GM18870 (cell line): ENCODE measurements at regions not wholly inside any gene's neighbourhood (a gene's known extent, or its start where the extent isn't known, plus 50 kb on each side); places are given as distances from the start of the nearest gene placed in this dataset.

Experiments
- ATAC-seq: cut with Tn5 transposase; IDR thresholded peaks from one replicate; pipeline ENCODE4 v1.9.1; 2021; ENCODE audit warnings: moderate library complexity; ENCODE audit not compliant: unreplicated experiment

GRCh38 chr2:71938659-71939587, 208.7 kb downstream of the CYP26B1 start:
- ATAC-seq, result no peak

DNA sequence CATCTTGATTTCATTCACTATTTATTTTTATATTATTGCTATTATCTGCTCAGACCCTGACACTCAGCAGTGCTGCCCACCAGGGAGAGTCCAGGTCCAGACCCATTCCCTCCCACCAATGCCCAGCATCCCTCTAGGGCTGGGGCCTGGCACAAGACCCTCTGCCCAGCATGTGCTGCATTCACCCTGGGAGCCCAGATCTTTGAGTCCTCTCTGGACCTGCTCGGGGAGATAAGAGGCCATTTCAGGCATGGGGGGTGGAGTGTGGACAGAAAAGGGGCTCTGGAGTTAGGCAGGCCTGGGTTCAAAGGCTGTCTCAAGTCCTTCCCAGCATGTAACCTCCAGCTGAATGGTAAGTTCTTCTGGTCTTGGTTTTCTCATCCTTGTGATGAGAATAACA, 209.6 kb downstream of the CYP26B1 start:
- ATAC-seq, result no peak

DNA sequence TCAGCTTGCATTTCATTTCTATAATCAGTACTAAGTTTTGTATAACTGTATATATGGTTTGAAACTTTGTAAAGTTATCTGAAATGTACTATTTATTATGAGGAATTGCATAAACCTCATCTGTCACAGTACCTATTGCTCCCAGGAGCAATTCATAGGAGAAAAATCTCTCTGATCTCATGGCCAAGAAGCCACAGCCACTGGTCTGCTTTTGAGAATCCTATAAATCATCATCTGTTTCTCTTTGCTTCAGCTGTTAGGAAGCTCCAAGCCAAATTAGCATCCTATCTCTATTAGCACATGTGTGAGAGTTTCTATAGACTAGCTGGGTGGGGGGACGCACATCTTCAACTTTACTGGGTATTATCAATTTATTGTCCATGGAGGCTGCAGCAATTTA, 210.3 kb downstream of the CYP26B1 start:
- no peak for ATAC-seq

DNA sequence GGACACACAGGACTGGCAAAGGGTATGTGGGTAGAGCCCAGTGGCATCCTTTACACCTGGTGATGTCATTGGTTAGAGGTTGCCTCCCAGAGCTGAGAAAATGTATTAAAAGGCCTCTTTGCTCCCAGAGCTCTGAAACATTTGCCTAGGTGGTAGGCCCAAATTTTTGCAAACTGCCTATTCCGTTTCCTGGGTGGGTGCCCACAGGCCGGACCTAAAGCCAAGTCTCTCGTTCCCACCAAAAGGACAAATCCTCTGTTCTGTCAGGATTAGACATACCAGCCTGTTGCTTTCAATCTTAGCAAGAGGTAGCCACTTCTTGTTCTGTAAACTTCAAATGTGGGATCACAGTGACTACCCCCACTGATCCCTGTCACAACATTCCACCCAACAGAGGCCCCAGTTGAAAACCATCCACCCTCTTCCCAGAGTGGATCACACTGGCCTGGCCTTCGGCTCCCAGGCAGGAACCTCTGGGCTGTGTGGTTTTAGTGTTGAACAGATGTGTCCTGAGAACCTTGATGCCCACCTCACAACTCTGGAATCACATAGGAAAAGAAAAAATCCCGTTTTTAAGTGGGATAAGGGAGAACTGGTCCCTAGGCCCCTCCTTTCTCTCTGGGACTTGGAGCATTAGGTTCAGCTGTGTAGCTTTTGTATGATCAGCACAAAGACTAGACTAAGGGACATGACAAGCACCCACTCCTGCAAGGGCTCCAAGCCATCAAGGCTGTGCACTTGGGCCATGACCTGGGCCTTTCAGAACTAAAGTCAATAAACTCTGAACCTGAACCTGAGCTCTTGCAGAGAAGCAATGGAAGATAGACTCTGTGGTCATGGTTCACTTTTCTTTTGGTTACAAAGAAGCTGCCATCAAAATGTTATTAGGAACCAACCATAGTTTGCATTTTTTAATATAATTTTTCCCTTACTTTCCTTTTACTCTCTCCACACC, 211.3 kb downstream of the CYP26B1 start:
- ATAC-seq, result no peak

DNA sequence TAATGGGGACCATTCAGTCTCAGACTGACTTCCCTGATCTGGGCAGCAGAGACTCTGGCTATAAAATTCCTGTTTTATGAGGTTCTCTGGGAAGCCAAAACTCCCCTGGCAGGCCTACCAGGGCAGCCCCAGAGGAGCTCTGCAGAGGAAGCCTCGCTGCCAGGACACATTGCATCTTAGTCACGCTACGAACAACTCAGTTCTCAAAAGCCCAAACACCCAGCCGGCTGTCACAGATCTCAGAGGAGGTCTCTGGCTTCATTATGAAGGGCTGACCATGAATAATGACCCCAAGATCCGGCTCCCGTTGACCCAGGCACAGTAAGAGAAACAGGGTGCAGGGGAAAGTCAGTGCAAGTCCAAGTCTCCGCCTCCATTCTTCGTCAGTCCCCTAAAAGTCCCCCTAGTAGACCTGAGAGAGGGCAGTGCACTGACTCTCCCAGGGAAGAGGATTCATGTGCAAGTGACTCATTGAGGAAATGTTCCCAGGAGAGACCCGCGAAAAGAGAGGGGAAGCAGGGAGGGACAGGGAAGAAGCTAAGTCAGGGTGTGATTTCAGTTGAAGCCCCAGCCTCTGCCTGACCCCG, 212.3 kb downstream of the CYP26B1 start:
- ATAC-seq, result no peak

- ATAC-seq, result no peak
Measured at GRCh38 chr2:71934595-71935261, 212.9 kb downstream of the CYP26B1 start.

DNA sequence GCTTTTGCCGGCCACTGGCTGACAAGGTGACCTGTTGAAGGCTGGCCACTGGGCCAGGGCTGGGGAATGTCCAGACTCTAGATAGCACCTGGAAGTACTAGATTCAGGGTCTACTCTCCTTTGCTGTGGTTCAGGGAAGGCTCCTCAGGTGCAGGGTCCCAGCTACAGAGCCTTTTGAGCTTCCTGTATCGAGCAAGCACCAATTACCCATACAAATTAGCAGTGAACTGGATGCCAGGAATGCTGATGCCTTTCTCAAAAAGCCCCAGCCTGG, 213.4 kb downstream of the CYP26B1 start:
- no peak for ATAC-seq

GRCh38 chr2:71933467-71934319, 214.0 kb downstream of the CYP26B1 start:
- no peak for ATAC-seq

DNA sequence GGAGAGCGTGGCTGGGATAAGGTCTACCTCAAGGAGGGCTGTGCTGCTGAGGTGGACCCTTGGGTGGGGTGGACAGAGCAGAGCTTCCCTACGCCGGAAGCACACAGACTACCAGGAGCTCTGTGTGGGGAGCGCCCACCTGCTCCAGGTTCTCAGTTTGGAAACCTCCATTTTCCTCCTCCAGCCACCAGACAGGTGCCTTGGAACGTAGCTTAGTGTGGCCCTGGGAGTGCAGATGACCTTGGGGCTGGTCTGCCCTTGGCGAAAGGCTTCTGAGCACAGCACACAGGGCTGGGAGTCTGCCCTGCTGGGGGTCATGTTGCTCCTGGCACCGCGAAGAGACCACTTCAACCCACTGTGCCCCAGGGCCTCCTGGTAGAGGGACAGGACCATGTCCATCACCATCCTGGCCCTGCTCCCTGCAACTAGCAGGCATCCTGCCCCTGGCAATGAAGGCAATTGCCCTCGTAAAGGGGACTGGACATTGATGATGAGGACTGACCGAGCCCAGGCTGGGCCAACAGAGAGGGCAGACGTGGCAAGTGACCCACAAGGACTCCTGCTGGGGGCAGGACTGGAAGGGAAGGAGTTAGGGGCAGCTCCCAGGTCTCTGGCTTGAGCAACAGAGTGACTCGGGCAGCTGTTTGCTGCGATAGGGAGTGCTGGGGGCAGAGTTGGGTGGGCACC, 214.7 kb downstream of the CYP26B1 start:
- ATAC-seq, result no peak

GRCh38 chr2:71932037-71932779, 215.5 kb downstream of the CYP26B1 start:
- no peak for ATAC-seq

GRCh38 chr2:71930049-71930681, 217.5 kb downstream of the CYP26B1 start:
- ATAC-seq, result no peak

GRCh38 chr2:71929482-71929772, 218.2 kb downstream of the CYP26B1 start:
- ATAC-seq, result no peak

- no peak for ATAC-seq
Measured at GRCh38 chr2:71928734-71929481, 218.8 kb downstream of the CYP26B1 start.

DNA sequence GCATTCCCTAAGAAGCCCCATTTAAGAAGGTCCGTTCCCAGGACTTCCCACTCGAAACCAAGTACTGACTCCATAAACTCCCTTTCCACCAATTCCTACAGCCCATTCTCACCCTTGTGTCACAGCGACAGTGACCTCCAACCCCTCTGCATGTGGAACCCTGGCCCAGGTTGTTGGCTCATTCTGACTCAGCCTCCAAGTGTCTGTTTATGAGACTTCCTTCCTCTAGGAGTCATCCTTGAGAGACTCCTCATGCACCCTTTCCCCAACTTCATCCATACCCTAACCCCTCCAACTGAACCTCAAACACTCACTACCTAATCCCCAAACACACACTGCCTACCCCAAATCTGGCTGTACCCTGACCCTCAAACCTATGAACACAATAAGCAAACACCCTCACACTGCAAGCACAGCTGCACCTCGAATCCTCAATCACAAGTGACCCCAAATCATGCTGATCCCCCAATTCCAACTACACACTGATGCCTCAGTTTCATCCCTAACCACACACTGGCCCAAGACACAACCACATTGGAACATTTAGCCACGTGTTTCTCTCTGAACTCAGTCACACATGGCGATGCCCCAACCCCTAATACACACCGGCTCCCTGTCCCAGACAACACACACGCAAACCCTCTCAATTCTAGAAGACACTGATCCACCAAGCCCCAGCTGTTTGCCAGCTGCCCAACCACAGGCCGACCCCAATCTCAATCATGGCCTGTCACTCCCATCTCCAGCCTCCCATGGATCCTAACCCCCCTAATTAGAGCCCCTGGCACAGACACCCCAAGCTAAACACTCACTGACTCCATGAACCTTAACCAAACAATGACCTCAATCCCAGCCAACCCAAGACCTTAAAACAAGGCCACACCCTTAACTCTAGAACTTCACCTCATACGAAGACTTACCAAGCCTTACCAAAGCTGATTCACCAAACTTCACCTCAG, 219.6 kb downstream of the CYP26B1 start:
- no peak for ATAC-seq

DNA sequence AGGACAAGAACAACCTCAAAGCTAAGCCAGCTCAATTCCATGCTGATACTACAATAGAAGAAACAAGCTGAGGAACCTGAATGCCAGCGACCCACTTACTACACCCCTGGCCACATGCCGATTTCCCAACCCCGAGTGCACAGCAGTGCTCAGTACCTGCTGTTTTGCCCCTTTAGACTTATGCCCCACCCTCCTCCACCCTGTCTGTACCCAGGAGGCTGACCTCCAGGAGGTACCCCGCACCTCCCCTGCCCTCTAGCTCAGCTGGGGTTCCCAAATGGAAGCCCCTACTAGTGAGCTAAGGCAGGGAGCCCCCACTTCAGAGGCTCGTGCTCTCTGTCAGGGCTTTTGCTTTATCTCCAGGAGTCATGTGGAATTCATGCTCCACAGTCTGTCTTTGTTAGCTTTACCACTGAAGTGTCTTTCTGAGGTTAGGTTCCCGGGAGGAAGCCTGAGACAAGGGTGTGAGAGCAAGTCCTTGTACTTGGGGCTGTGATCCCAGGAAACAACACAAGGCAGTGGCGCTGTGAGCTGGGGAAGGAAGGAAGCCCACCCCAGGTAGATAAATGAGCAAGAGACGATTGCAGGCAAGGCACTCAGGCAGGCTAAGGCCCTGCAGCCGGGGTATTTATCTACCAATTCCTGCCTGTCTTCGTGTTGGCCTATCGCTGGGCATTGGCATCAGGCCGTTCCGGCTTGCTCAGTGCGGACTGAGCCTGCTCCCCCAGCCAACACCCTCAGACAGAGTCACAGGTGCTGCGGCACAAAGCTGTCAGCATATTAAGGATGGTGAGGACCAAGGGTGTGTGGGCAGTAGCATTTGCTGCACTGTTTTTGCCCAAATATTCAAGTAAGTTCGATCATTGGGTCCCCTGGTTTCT, 220.5 kb downstream of the CYP26B1 start:
- no peak for ATAC-seq

DNA sequence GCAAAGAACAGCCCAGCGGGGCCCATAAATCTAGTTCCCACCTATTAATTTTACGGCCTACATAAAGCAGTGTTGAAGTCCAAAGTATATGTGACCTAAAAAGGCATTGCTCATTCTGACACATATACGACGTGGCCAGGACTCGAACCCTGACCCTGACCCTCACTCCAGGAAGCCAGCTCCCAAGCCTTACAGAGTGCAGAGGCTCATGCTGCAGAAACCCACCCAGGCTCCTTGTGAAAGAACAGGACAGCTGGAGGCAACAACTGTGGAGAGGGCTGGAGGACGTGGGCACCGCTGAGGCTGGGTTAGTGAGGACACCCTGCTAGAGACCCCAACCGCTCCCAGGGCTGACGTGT, 221.6 kb downstream of the CYP26B1 start:
- ATAC-seq, result no peak
